GM21515 (cell line): ENCODE measurements at regions not wholly inside any gene's neighbourhood (a gene's known extent, or its start where the extent isn't known, plus 50 kb on each side); places are given as distances from the start of the nearest gene placed in this dataset.
"Not testable (repeated sequence)": the region's sequence is repeated elsewhere in the genome, so short reads cannot be mapped to it uniquely, and the experiment has no call there.

ENCODE experiments used
- ATAC-seq: cut with Tn5 transposase; IDR thresholded peaks from one replicate; pipeline ENCODE4 v1.9.1; 2021; ENCODE audit not compliant: unreplicated experiment

DNA sequence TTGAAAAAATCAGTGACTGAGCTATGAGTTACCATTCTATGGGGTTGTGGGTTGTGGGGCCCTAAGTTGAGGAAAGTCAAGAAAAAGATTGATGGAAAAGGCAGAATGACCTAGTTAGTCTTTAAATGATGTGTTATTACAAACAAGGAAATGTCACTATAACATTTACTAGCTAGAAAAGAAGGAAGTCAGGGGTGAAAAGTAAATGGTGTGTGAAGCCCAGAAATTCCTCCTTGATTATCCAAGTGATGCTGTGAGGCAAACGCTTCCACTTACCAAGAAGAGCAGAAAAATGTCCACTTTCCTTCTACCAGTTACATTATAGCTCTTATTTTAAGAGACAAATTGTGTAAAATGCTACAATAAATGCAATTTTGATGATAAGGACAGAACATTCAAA, 285.3 kb upstream of the DPP6 start:
- not testable (repeated sequence) for ATAC-seq

DNA sequence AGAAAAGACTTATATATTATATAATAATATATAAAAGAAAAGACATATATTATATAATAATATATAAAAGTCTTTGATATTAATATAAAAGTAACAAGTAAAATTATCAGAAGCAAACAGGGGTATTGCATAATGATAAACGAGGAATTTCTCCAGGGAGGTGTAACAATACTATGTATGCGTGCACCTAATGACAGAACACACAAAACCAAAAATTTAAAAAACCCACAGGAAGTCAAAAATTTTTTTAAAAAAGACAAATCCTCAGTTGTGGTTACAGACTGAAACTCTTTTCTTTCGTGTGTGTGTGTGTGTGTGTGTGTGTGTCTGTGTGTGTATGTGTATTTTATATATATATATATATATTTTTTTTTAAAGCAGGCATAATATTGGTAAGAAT, 279.2 kb upstream of the DPP6 start:
- ATAC-seq, result no peak

DNA sequence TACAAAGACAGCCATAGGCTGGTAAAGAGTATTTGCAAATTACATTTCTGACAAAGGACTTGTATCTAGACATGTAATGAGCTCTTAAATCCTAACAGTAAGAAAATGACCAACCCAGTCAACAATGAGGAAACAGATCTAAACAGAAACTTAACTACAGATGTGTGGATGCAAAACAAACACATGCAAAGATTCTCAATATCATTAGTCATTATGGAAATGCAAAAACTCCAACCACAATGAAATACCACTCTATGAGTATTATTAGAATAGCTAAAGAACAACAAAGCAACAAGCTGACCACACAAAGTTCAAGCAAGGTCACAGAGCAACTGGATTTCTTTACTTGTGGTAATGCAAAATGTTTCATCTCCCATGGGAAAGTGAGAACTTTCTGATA, 275.3 kb upstream of the DPP6 start:
- not testable (repeated sequence) for ATAC-seq

DNA sequence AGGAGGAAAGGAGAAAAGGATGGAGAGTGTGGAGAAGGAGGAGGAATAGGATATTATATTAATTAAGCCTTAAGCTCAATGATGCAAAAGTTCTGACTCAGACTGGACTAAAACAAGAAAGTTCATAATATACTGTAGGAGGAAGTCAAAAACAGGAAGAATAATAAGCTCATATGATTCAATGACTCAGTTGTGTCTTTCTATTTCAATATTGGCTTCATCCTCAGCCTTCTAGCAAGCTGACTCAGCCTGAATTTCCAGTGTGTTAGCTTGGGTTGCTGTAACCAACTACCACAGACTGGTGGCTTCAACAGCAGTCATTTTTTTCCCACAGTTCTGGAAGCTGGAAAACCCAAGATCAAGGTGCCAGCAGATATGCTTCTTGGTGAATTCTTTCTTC, 254.8 kb upstream of the DPP6 start:
- ATAC-seq, result not testable (repeated sequence)

DNA sequence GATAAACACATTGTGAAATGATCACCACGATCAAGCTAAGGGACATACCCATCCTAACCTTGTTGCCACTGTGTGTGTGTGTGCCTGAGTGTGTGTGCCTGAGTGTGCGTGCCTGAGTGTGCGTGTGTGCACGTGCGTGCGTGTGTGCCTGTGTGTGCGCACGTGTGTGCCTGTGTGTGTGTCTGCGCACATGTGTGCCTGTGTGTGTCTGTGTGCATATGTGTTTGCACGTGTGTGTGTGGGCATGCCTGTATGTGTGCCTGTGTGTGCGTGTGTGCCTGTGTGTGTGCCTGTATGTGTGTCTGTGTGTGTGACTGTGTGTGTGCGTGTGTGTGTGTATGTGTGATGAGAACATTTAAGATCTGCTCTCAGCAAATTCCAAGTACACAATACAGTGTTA, 244.1 kb upstream of the DPP6 start:
- no peak for ATAC-seq

DNA sequence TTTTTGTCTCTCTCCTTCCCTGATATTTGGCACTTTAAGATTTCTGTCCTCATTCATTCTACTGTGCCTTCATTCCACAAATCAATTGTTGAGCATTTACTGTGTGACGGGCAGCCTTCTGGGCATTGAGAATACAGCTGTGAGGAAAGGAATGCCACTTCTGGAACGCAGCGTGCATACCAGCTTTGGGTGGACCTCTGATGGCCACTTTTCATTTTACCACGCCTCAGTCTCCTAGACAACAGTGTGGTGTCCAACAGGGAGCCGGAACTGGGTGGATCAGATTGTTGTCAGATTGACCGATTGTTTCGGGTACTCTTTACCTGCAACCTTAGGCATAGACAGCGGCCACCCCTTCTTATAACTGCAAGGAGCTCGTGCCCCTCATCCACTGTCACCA, 222.7 kb upstream of the DPP6 start:
- no peak for ATAC-seq

DNA sequence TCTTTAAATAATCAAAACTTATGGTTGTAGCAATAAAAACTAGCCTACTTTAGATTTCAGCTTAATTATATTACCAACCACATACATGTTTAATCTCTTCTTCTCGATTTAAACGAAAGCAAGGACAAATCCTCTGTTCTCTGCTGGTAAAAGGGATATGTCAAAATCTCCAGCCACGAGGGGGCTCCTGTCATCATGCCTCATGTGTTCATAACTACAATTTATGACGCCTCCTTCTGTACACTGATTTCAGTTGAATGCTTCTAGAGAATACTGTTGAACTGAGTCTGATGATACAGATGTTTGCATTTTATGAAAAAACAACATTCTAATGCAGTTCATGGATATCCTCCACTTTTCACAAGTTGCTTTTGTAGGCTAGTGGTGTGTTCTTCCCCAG, 220.0 kb upstream of the DPP6 start:
- no peak for ATAC-seq

DNA sequence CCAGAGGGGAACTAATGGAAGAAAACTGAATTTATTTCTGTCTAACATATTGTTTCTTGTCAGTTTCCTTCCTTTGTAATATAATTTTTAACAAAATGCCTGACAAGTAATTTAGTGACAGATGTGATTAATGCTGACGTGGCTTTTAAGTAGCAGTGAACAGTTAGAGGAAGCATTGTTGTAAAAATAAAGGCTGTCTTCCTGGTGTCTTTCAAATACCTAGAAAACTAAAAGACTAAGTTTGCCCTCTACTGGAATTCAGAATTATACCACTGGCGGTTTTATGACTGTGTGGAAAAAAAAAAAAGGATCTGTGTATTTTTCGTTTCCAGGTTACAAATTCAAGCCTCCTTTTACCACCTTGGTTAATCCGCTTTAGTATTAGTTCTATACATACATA, 217.1 kb upstream of the DPP6 start:
- ATAC-seq, result no peak

DNA sequence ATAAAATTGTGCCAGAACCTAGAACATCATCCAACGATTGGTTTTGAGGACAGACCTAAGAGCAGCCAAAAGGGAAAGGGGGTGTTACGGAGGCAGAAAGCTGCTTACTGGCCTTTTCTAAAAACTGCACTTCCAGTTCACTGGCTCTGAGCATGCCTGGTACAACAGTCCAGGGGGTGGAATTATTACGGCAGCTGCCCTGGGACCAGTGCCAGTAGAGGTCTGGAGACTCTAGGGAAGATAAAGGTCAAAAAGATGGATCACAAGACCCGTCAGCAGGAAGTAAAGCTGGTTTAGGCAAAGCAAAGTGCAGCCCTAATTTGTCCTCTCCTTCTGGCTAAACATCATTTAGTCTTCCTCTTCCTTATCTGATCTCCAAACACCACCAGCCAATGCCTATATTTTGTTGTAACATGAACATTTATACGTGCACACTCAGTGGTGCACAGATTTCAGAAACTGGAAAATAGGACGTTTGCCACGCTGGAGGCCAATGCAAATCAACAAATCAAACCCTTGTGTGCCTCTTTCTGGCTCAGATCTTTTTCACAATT, 216.4 kb upstream of the DPP6 start:
- ATAC-seq, result no peak

DNA sequence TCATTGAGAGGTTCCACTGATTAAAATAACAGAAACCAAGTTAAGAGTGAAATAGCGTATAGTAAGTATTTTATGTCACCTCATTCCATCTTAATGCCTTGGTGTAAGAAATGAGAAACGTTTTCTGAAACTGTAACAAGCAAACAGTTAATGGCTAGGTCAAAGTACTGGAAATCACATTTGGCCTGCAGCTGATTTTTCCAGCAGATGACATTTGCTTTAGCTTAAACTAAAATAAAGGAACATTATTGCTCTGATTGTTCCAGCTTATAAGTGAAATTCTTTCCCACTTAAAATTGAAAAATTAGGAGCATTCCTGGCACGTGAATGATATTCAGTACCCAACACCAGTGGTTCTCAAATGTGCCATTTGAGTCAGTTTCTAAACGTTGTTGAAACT, 213.6 kb upstream of the DPP6 start:
- no peak for ATAC-seq

DNA sequence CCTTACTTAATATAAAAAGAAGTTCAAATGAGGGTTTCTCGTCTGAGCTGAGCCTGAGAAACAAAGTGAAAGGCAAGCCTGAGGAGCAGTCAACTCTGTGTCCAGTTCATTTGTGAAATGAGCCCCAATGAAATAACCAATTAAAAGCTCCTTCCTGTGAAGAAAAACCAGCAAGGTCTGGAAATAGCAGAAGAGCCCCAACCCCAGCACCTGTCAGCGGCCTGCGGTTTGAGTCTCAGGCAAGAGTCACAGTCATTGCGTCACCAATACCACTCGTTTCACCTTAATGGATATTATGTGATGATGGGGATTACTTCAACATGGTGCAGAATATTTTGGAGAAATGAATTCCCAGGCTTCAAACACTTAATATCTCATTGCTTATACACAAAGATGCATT, 211.3 kb upstream of the DPP6 start:
- no peak for ATAC-seq

DNA sequence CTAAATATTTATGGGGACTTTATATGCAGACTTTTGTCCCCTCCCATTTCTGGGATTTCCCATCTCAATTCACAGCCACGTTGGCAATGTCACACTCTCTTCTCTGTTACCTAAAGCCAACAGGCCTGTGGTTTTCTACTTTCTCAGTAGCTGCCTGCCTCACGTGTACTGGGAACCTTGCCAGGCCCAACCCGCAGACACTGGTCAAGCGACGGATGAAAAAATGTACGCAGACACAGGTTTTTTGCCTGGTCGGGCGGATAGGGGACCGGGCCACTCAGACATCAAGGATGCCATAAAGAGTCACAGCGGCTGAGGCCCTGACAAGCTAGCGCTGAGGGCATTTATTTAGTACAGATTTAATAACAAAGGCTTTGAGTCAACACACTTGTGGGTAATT, 204.4 kb upstream of the DPP6 start:
- no peak for ATAC-seq

DNA sequence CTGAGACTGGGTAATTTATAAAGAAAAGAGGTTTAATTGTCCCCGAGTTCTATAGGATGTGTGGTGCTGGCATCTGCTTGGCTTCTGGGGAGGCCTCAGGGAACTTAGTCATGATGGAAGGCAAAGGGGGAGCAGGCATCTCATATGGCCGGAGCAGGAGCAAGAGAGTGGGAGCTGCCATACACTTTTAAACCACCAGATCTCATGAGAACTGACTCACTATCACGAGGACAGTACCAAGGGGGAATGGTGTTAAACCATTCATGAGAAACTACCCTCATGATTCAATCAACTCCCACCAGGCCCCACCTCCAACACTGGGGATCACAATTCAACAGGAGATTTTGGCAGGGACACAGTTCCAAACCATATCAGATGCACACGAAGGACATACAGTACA, 199.9 kb upstream of the DPP6 start:
- no peak for ATAC-seq

DNA sequence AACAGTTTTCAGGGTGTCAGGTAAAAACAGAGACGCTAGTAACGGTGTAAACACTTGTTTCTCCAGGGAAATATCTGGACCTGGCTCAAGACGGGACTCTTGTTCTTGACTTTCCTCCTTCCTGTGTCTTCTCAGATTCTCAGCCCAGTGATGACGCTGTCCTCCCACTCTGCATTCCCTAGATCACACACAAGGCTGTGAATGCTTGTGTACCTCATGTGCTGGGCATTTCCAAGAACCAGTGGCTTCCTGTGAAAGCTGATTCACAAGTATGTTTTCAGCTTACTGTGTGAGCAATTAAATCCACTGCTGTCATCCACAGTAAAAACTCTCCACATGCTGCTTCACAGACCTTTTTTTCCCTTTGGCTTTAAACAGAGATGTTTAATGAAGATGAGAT, 193.8 kb upstream of the DPP6 start:
- ATAC-seq, result no peak

DNA sequence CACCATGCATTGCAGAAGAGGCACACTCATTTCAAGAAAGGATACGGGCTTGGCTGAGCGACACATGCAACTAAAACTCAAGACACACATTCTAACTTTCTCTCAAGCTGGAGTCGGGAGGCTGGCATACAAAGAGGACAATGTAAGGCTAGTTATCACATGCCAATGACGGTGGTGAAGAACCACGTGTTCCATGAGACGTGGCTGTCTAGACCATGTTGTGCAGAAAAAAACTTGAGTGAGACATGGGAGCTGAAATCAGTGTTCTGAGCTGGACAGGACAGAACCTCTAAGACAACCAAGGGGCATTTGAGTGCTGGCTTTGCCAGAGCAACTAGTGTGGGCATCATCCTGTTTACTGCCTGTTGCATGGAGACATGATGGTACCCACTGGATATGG, 193.0 kb upstream of the DPP6 start:
- ATAC-seq, result no peak

DNA sequence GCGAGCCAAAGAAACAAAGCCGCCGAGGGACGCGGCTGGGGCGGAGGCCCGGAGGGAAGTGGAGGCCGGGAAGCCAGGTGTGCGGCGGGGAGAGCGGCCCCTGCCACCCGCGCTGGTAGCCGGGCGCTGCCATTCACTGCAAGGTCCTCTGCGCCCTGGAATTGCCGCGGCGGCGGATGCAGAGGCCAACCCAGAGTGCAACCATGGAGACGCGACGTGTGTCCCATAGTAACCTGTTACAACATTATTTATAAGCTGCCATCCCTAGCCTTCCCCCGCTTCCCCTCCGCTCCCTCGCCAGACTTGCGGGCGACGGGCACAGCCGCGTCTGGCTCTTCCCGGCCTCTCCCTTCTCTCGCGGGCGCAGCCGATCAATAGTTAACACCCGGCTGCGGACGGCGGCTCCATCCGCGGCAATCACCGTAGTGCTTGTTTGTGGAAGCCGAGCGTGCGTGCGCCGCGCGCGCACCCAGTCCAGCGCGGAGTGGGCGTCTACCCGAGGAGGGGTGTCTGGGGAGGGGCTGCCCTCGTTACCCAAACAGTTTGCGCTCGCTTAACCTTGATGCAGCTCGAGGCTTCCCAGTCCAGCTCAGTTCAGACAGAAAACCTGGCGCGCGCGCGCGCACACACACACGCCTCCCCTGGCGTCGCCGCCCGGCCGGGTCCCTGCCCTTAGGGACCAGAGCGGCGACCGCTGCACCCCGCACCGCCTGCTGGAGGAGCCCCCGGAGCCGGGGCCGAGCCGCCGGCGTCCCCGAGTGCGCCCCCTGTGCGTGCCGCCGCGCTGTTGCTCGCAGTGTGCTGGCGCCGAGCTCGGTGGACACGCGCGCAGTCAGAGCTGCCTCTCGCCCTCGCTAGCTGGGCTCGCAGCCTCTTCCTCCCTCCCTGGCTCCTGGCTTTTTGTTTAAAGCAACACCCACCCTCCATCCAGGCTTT, 165.4 kb upstream of the DPP6 start:
- ATAC-seq, result no peak

DNA sequence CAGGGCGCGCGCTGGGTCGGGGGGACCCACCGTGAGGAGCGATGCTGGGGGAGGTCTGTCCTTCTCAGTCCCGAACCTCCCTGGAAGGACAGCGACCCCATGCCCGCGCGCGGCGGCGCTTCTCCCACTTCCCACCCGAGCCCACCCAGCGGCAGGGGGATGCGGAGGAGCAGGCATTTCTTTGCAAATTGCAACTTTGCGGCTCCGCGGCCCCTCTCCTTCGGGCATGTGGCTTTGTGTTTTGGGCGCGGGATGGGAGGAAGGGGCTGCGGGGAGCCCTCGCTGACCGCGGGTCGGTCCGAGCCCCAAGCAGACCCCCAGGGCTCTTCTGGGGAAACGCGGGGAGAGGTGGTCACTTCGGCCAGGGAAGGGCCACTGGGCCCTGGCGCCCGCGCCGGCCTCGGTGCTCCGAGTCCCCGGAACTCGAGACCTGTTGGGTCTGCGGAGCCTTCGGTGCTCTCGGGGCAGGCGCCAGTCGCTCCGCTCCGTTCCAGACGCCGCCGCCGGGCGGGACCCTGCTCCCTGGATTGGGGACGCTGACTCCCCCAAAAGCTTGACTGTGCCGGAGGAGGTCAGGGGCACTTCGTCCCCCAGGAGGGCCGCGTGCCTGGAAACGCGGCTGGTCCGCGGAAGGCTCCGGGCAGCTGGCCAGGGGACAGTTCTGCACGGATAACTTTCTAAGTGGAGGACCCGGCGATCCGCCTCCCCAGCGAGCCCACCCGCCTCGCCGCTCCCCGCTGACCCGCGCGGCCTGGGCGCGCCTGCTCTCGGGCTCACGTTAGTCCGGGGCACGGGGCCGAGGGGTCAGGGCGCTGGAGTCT, 164.2 kb upstream of the DPP6 start:
- ATAC-seq, result no peak

DNA sequence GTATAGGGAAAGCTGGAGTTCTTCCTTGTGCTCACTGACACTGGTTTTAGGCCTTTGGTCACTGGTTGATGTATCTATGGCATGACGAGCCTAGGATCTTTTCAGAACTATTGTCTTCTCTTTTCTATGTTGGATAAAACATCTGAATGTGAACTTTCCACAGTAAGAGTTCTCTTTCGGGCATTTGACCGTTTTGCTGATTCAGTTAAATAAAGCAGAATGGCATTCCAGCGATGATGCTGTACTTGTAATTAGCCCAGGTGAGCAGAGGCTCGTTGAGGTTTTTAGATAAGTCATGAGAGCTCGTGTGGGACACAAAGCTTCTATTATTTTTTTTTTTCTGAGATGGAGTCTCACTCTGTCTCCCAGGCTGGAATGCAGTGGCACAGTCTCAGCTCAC, 160.2 kb upstream of the DPP6 start:
- ATAC-seq, result no peak

DNA sequence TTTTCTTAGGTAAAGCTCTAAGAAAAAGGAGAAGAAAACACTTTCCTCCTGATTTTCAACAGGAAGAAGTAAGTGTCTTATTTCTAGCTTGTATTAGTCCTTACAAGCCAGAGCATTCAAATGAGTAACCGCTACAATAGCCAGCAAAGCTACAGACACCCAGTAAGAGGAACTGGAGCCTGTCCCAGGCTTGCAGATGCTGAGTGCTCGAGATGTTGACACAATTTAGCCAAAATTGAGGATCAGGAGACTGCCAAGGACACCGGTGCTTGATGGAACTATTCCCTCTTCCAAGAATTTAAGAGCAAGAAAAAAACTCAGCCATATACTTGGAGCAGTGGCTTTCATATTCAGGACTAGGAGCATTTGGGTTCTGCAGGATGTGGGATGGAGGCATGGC, 149.3 kb upstream of the DPP6 start:
- ATAC-seq, result no peak

DNA sequence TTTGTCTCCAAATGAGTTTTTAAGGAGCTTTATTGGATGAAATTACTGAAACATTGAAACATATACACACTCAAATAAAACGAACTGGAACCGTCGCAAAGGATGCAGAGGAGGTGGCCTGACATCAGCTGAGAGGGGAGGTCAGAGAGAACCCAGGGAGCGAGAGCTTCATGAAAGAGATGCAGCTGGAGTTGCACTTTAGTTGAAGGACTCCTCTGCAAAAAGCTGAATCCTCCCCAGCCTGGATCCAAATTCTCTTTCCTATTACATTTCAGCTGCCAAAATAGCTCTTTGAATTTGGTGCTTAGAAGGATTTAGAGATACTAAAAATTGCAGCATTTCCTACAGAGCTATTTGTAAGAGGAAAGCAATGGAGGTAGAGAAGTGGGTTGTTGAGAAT, 140.0 kb upstream of the DPP6 start:
- no peak for ATAC-seq

DNA sequence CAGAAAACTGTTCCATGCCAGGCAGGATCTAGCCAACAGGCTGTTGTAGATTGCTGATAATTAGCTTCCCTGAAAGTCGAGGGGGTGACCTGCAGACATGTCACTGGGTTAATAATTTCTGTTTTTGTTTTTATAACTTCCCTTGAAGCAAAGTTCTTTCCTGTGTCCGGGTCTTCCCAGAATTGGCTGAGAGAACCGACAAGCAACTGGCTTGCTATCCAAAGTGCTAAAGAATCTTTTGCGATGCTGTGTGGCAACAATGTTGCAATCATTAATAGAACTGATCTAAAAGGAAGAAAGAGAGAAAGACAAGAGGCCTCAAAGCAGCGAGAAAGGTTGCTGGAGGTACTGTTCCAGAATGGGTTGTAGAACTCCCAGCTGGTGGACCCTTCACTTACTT, 132.1 kb upstream of the DPP6 start:
- ATAC-seq, result no peak

DNA sequence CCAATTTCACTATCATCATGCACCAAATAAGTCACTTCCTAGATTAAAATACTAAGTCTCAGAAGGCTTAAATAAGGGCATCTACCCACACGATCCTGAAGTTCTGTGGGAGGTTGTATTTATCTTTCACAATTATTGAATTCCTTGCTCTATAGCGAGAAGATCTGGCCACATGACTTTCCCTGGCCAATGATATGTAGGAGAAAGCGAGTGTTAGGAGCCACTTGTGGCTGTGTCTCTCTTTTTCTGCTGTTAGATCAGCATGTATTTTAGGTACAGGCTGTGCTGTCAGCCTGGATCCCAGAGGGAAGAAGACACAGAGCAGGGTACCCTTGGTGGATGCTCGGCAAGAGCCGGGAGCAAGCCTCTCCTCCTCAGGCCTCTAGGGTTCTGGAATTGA, 131.3 kb upstream of the DPP6 start:
- ATAC-seq, result no peak
